Activated naive CD8-positive, alpha-beta T cell treated with anti-CD3 and anti-CD28 coated beads, Interleukin-2, amount 50 U/mL, for 24 hours (primary cell): ENCODE measurements at regions not wholly inside any gene's neighbourhood (a gene's known extent, or its start where the extent isn't known, plus 50 kb on each side); places are given as distances from the start of the nearest gene placed in this dataset.
"Not testable (repeated sequence)": the region's sequence is repeated elsewhere in the genome, so short reads cannot be mapped to it uniquely, and the experiment has no call there.

Experiments
- ATAC-seq: fragments of 150-1000 bp; cut with Tn5 transposase; one replicate; pipeline ENCODE4 v1.10.0; 2021
- DNase-seq: peaks from one replicate; pipeline ENCODE4 v3.0.0; 2021
- H3K27ac Mint-ChIP-seq: one replicate; pipeline ENCODE4 v1.8.0; 2021; ENCODE audit warnings: mild to moderate bottlenecking, mixed read lengths
- H3K27me3 Mint-ChIP-seq: one replicate; pipeline ENCODE4 v1.8.0; 2021; ENCODE audit warnings: mixed read lengths
- H3K36me3 Mint-ChIP-seq: one replicate; pipeline ENCODE4 v1.8.0; 2021; ENCODE audit warnings: low read depth, mixed read lengths
- H3K4me1 Mint-ChIP-seq: one replicate; pipeline ENCODE4 v1.8.0; 2021; ENCODE audit warnings: mixed read lengths
- H3K4me3 Mint-ChIP-seq: one replicate; pipeline ENCODE4 v1.8.0; 2021; ENCODE audit warnings: mild to moderate bottlenecking, moderate library complexity, mixed read lengths
- H3K9me3 Mint-ChIP-seq: one replicate; pipeline ENCODE4 v1.8.0; 2021; ENCODE audit warnings: mixed read lengths

- H3K36me3 Mint-ChIP-seq, H3K9me3 Mint-ChIP-seq, ATAC-seq, DNase-seq, H3K4me1 Mint-ChIP-seq, H3K27me3 Mint-ChIP-seq, H3K4me3 Mint-ChIP-seq, H3K27ac Mint-ChIP-seq: not testable (repeated sequence)
Measured at GRCh38 chr10:29363930-29364329, 75.1 kb downstream of the LYZL1 start.

DNA sequence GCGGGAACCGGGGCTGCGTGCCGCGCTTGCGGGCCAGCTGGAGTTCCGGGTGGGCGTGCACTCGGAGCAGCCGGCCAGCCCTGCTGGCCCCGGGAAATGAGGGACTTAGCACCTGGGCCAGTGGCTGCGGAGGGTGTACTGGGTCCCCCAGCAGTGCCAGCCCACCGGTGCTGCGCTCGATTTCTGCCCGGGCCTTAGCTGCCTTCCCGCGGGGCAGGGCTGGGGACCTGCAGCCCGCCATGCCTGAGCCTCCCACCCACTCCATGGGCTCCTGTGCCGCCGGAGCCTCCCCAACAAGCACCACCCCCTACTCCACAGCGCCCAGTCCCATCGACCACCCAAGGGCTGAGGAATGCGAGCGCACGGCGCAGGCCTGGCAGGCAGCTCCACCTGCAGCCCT lies 77.3 kb downstream of the LYZL1 start:
- H3K27me3 Mint-ChIP-seq = peaks cover 12% of the 10 kb centered on the region
- H3K27ac Mint-ChIP-seq, H3K4me1 Mint-ChIP-seq, H3K36me3 Mint-ChIP-seq, ATAC-seq, H3K9me3 Mint-ChIP-seq, H3K4me3 Mint-ChIP-seq, DNase-seq: not testable (repeated sequence)

DNA sequence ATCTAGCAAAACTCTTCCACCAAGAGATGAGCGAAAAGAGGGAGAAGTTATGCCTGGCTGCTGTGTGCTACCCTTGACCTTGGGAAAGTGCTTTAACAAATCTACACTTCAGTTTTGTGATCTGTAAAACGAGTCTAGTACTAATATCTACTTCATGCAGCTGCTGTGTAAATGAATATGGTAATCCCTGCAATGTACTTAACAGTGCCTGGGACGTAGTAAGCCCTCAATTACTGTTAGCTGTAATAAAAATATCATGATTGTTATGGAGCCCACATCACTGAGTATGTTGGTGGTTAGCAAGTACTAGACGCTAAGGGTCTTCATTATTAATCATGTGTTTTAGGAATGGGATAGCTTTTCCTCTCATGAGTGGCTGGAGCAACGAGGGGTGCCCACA lies 80.5 kb downstream of the LYZL1 start:
- no peak overlapping the region for H3K27ac Mint-ChIP-seq
- peaks cover 16% of the 10 kb centered on the region for H3K27me3 Mint-ChIP-seq
- H3K4me1 Mint-ChIP-seq = no peaks in the 10 kb centered on the region
- H3K36me3 Mint-ChIP-seq = no peaks in the 10 kb centered on the region
- no peak overlapping the region for H3K4me3 Mint-ChIP-seq
- ATAC-seq (no peak), DNase-seq (no peak)
- H3K9me3 Mint-ChIP-seq = no peaks in the 10 kb centered on the region

- no peak overlapping the region for H3K4me3 Mint-ChIP-seq
Measured at GRCh38 chr10:29370097-29371092, 81.5 kb downstream of the LYZL1 start.

GRCh38 chr10:29372920-29373319 lies 84.0 kb downstream of the LYZL1 start:
- ATAC-seq = no peak
- H3K4me1 Mint-ChIP-seq = no peaks in the 10 kb centered on the region
- peaks cover 16% of the 10 kb centered on the region for H3K27me3 Mint-ChIP-seq
- no peak overlapping the region for H3K27ac Mint-ChIP-seq
- H3K4me3 Mint-ChIP-seq = no peak overlapping the region
- no peaks in the 10 kb centered on the region for H3K36me3 Mint-ChIP-seq
- no peak for DNase-seq
- no peaks in the 10 kb centered on the region for H3K9me3 Mint-ChIP-seq

More at GRCh38 chr10:29370097-29371092, 81.5 kb downstream of the LYZL1 start:
- DNase-seq = no peak
- H3K36me3 Mint-ChIP-seq = no peaks in the 10 kb centered on the region
- no peak overlapping the region for H3K27ac Mint-ChIP-seq
- peaks cover 16% of the 10 kb centered on the region for H3K27me3 Mint-ChIP-seq
- no peaks in the 10 kb centered on the region for H3K9me3 Mint-ChIP-seq
- no peaks in the 10 kb centered on the region for H3K4me1 Mint-ChIP-seq
- no peak for ATAC-seq

- Mint-ChIP-seq H3K9me3 (no peaks in the 10 kb centered on the region), H3K4me1 (no peaks in the 10 kb centered on the region), H3K27ac (no peak overlapping the region), H3K36me3 (no peaks in the 10 kb centered on the region), H3K4me3 (no peak overlapping the region), H3K27me3 (peaks cover 16% of the 10 kb centered on the region)
- DNase-seq (no peak), ATAC-seq (no peak)
Measured at GRCh38 chr10:29374162-29374561, 85.3 kb downstream of the LYZL1 start.

GRCh38 chr10:29375888-29376287 lies 87.0 kb downstream of the LYZL1 start:
- Mint-ChIP-seq H3K27ac (no peak overlapping the region), H3K4me3 (no peak overlapping the region), H3K4me1 (peaks cover 6% of the 10 kb centered on the region), H3K27me3 (peaks cover 7% of the 10 kb centered on the region), H3K9me3 (no peaks in the 10 kb centered on the region), H3K36me3 (no peaks in the 10 kb centered on the region)
- ATAC-seq (no peak), DNase-seq (no peak)

DNA sequence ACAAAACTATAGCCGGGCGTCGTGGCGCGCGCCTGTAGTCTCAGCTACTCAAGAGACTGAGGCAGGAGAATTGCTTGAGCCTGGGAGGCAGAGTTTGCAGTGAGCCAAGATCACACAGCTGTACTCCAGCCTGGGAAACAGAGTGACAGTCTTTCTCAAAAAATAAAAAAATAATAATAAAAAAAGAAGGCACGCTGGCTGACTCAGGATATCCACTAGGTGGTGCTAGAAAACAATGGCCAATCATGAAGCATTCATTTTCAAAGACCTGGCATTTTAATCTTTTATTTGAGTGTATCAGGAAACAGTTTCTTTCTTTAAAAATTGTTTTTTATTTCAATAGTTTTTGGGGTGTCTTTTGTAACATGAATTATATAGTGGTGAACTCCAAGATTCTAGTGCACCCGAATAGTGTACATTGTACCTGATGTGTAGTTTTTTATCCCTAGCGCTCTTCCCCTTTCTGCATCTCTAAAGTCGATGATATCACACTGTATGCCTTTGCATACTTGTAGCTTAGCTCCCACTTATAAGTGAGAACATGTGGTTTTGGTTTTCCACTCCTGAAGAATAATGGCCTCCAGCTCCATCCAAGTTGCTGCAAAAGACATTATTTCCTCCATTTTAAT lies 88.6 kb downstream of the LYZL1 start:
- DNase-seq = no peak
- ATAC-seq = no peak
- H3K4me3 Mint-ChIP-seq = no peak overlapping the region

DNA sequence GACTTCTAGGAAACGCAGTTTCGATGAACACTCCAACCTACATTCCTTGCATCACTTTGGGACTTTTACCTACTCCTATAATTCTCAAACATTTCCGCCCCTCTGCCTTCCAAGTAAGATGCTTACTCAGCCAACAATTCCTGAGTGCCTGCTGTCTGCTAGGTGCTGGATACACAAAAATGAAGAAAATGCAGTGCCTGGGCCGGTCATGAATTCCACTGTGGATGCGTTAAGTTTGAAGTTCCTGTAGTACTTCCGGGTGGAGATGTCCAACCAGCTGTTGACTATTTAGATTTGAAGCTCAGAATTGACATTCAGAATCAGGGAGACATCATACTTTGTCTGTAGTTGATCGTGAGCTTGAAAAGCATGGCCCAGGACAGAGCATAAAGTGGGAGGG lies 89.2 kb downstream of the LYZL1 start:
- H3K4me1 Mint-ChIP-seq = peaks cover 6% of the 10 kb centered on the region
- peaks cover 3% of the 10 kb centered on the region for H3K27me3 Mint-ChIP-seq
- ATAC-seq (no peak), DNase-seq (no peak)
- no peak overlapping the region for H3K4me3 Mint-ChIP-seq
- H3K27ac Mint-ChIP-seq = no peak overlapping the region
- H3K36me3 Mint-ChIP-seq = no peaks in the 10 kb centered on the region
- H3K9me3 Mint-ChIP-seq = no peaks in the 10 kb centered on the region

More for the DNA sequence above, 88.6 kb downstream of the LYZL1 start:
- Mint-ChIP-seq H3K27me3 (peaks cover 3% of the 10 kb centered on the region), H3K36me3 (no peaks in the 10 kb centered on the region), H3K4me1 (peaks cover 6% of the 10 kb centered on the region), H3K9me3 (no peaks in the 10 kb centered on the region), H3K27ac (no peak overlapping the region)

DNA sequence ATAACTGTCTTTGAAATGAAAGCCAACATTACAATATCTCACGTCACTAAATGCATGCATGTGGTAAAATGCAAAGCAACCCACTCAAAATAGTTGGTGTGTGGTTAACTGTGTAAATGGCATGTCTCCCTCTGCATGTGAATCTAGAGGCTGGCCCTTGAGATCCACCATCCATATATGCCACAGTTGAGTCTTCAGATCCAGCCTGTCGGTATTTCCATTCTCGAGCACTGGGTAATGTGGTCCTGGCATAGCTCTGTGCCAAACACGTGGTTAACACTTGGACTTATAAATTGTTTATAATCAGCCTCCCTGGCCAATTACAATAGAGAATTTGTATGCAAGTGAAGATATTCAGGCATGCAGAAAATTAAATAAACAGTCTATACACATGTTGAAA lies 90.3 kb downstream of the LYZL1 start:
- Mint-ChIP-seq H3K4me3 (no peak overlapping the region), H3K36me3 (no peaks in the 10 kb centered on the region), H3K27me3 (peaks cover 2% of the 10 kb centered on the region), H3K27ac (no peak overlapping the region), H3K4me1 (peaks cover 6% of the 10 kb centered on the region), H3K9me3 (no peaks in the 10 kb centered on the region)
- peak; percentile 40 for ATAC-seq
- no peak for DNase-seq

GRCh38 chr10:29379777-29380598 lies 91.1 kb downstream of the LYZL1 start:
- not testable (repeated sequence) for H3K36me3 Mint-ChIP-seq, DNase-seq, H3K27ac Mint-ChIP-seq, H3K9me3 Mint-ChIP-seq, H3K27me3 Mint-ChIP-seq, H3K4me3 Mint-ChIP-seq, H3K4me1 Mint-ChIP-seq
- ATAC-seq = peak; percentile 12

DNA sequence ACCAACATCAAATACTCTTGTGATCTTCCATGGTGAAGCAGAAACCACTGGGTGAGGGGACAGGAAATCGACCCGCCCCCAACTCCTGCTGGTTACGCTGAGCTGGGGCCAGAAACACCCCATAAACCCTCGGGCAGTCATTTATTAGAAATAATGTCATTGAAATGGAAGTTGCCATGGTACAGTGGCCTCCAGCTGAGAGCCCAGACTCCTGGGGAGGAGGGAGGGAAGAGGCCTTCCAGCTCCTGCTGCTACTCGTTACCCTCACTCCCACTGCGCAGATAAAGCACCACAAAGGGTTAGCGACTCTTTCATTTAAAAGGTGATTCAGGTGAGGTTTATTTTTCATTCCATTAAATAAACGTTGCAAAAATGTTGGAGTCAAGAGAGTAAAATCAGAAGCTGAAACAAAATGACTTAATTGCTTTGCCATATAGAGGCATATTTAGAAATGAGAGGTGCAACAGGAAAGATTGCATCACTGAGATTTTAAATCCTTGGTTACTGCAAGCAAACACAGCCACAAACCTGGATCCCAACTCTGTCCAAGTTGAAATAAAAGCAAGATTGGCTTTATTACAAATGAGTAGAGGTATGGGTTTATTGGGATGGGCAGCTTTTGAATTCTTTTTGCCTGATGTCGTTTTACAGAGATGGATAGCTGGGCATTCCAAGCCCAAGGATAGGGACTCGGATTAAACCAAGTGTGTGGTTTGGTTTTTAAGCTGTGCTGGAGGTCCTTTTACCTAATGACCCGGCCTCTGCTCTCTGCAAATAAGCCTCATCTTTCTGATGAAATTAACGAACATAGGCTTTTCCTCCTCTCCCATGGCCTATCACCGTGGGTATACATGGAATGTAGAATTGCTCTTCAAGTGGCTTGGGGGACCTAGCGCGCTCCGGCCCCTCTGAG lies 92.0 kb downstream of the LYZL1 start:
- H3K4me3 Mint-ChIP-seq, H3K36me3 Mint-ChIP-seq, H3K27me3 Mint-ChIP-seq, H3K4me1 Mint-ChIP-seq, DNase-seq, H3K27ac Mint-ChIP-seq, H3K9me3 Mint-ChIP-seq, ATAC-seq: not testable (repeated sequence)

DNA sequence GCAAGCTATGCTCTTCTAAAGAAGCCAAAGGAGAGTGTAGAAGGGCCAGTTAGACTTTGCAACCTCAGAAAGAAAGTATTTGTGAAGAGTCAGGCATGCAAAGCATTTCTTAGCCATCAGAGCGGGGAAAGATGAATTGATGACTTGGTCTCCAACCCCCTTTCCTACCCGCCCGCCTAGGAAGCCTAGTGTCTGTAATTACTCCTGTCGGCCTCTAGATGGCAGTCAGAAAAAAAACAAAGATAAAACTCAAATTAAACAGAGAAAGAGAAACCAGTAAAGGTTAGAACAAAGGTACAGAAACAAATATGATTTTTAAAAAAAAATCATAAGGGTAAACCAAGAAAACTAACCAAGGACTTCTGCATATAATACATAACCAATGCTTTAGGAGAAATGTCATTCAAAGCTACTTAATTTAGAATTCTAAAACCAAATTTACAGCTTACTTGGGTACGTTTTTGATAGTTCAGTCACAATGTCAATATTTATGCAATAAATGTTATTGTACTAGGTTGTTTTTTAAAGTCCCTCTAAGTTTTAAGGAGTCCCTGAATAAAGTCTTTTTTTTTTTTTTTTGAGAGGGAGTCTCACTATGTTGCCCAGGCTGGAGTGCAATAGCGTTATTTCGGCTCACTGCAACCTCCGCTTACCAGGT lies 97.6 kb downstream of the LYZL1 start:
- Mint-ChIP-seq H3K36me3 (no peaks in the 10 kb centered on the region), H3K27me3 (peaks cover 4% of the 10 kb centered on the region), H3K27ac (no peak overlapping the region), H3K4me1 (no peaks in the 10 kb centered on the region), H3K9me3 (no peaks in the 10 kb centered on the region), H3K4me3 (no peak overlapping the region)
- DNase-seq = no peak
- ATAC-seq = no peak
